HEK293T (cell line): ENCODE measurements at regions not wholly inside any gene's neighbourhood (a gene's known extent, or its start where the extent isn't known, plus 50 kb on each side); places are given as distances from the start of the nearest gene placed in this dataset.

Experiments
- ARNT ChIP-seq: fragments of 450-650 bp; IDR thresholded peaks from 2 replicates; pipeline ENCODE4 v1.6.1; 2017; ENCODE audit warnings: mild to moderate bottlenecking
- BHLHE40 ChIP-seq: fragments of 450-650 bp; IDR thresholded peaks from 2 replicates; pipeline ENCODE4 v1.6.1; 2016; ENCODE audit warnings: mild to moderate bottlenecking, moderate library complexity, borderline replicate concordance
- CTBP1 ChIP-seq: fragments of 450-650 bp; IDR thresholded peaks from 2 replicates; pipeline ENCODE4 v1.6.1; 2016; ENCODE audit warnings: borderline replicate concordance
- ELF4 ChIP-seq: fragments of 450-650 bp; IDR thresholded peaks from 2 replicates; pipeline ENCODE4 v1.6.1; 2017; ENCODE audit warnings: antibody characterized with exemption
- FOXA1 ChIP-seq: fragments of 450-650 bp; IDR thresholded peaks from 2 replicates; pipeline ENCODE4 v1.6.1; 2016; ENCODE audit warnings: mild to moderate bottlenecking
- FOXK2 ChIP-seq: fragments of 450-650 bp; IDR thresholded peaks from 2 replicates; pipeline ENCODE4 v1.6.1; 2016; ENCODE audit warnings: mild to moderate bottlenecking
- FOXM1 ChIP-seq: fragments of 450-650 bp; IDR thresholded peaks from 2 replicates; pipeline ENCODE4 v1.6.1; 2017; ENCODE audit warnings: mild to moderate bottlenecking, borderline replicate concordance
- HDGF ChIP-seq: fragments of 450-650 bp; IDR thresholded peaks from 2 replicates; pipeline ENCODE4 v1.6.1; 2017; ENCODE audit warnings: antibody characterized with exemption, borderline replicate concordance
- LEF1 ChIP-seq: fragments of 450-650 bp; IDR thresholded peaks from 2 replicates; pipeline ENCODE4 v1.6.1; 2017; ENCODE audit warnings: mild to moderate bottlenecking, borderline replicate concordance
- NFRKB ChIP-seq: fragments of 450-650 bp; IDR thresholded peaks from 2 replicates; pipeline ENCODE4 v1.6.1; 2016; ENCODE audit warnings: mild to moderate bottlenecking, moderate library complexity
- SP1 ChIP-seq: fragments of 450-650 bp; IDR thresholded peaks from 2 replicates; pipeline ENCODE4 v1.6.1; 2017
- SUZ12 ChIP-seq: fragments of 450-650 bp; IDR thresholded peaks from 2 replicates; pipeline ENCODE4 v1.6.1; 2016; ENCODE audit warnings: mild to moderate bottlenecking
- TARDBP ChIP-seq: fragments of 450-650 bp; IDR thresholded peaks from 2 replicates; pipeline ENCODE4 v1.6.1; 2016
- ZNF384 ChIP-seq: fragments of 450-650 bp; IDR thresholded peaks from 2 replicates; pipeline ENCODE4 v1.6.1; 2016

GRCh38 chrX:41005445-41005992, 79.7 kb upstream of the USP9X start:
- TF ChIP-seq BHLHE40 (no peak), FOXM1 (no peak), HDGF (no peak), NFRKB (no peak), ARNT (no peak), TARDBP (no peak), SP1 (no peak), ZNF384 (no peak), CTBP1 (no peak), FOXA1 (no peak), SUZ12 (no peak), ELF4 (no peak), FOXK2 (no peak), LEF1 (no peak)
